ENCODE measurements at regions not wholly inside any gene's neighbourhood (a gene's known extent, or its start where the extent isn't known, plus 50 kb on each side); places are given as distances from the start of the nearest gene placed in this dataset.
"Not testable (repeated sequence)": the region's sequence is repeated elsewhere in the genome, so short reads cannot be mapped to it uniquely, and the experiment has no call there.

DNA sequence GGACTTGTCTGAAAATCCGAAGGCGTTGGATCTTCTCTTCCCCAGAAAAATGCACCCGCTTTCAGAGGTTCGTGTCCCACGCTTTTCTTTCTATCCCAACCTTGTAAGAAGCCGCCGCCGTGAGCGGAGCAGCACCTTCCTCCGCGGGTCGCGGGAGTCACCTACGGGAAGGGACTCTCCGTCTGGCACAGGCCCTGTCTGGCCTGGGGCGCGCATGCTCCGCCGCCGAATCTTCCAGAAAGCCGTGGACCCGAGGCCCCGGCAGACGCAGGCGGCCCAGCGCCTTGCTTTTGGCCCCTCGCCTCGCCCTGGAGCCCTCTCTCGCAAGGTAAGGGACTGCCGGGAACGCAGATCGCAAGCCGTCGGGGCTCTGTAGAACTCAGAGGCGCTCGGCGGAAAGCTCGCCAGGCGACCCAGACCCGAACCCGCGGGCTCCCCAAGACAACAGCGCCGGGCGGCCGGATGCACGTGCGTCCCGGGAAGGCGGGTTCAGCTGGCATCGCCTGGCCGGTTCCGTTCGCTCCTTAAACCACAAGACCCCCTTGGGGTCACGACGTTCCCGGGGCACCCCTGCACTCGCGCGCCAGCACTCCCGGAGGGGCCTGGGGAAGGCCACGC lies 4055.2 kb upstream of the TPTE start:
- not testable (repeated sequence) for H2BK120ac ChIP-seq (ENCODE audit: low read depth, low read length, poor library complexity, severe bottlenecking); H3K27ac ChIP-seq (ENCODE audit: insufficient read length, low read depth, low read length); H4K91ac ChIP-seq (ENCODE audit: insufficient read length, low read depth, low read length); H3K14ac ChIP-seq (ENCODE audit: insufficient read depth, low read length); H3K27ac Mint-ChIP-seq; H3K4me1 ChIP-seq (ENCODE audit: insufficient read depth, low read length); H3K23ac ChIP-seq (ENCODE audit: insufficient read length, low read depth, low read length); H3K27me3 Mint-ChIP-seq (ENCODE audit: low read depth); H4K20me1 ChIP-seq (ENCODE audit: control insufficient read depth, insufficient read depth, insufficient read length); H3K23me2 ChIP-seq (ENCODE audit: insufficient read length, low read depth, low read length, poor library complexity, severe bottlenecking); H4K5ac ChIP-seq (ENCODE audit: insufficient read length, low read depth, low read length); H3K9me3 ChIP-seq (ENCODE audit: control insufficient read depth, low read depth, low read length); H3K18ac ChIP-seq (ENCODE audit: insufficient read length, low read depth, low read length); H3K4me1 Mint-ChIP-seq; H3K79me2 ChIP-seq (ENCODE audit: insufficient read depth, low read length); H2BK15ac ChIP-seq (ENCODE audit: low read depth, low read length); H3K27me3 ChIP-seq (ENCODE audit: insufficient read depth, low read length); H3K4ac ChIP-seq (ENCODE audit: low read depth, low read length); H2AK5ac ChIP-seq (ENCODE audit: insufficient read length, low read length); H3K36me3 Mint-ChIP-seq (ENCODE audit: insufficient read depth in 1 of 3, low read depth in 3 of 3); H3K9ac ChIP-seq (ENCODE audit: extremely low read depth, insufficient read length, low read length); H2BK12ac ChIP-seq (ENCODE audit: insufficient read length, low read depth, low read length); DNase-seq; H3K56ac ChIP-seq (ENCODE audit: insufficient read length, low read depth, low read length); H3K4me2 ChIP-seq (ENCODE audit: insufficient read depth, insufficient read length, low read length); H4K8ac ChIP-seq (replicated peaks; ENCODE audit: insufficient read length, low read depth, low read length); H3K4me3 Mint-ChIP-seq; H3K79me1 ChIP-seq (ENCODE audit: insufficient read depth, low read depth, low read length, poor library complexity, severe bottlenecking); H3T11ph ChIP-seq (ENCODE audit: low read length); H2AFZ ChIP-seq (ENCODE audit: low read length); H2BK20ac ChIP-seq (ENCODE audit: low read depth, low read length, poor library complexity, severe bottlenecking); H2BK5ac ChIP-seq (ENCODE audit: insufficient read length, low read length); H3K9me3 Mint-ChIP-seq
- no CpG with 5 or more reads among the region's 62 CpGs for WGBS (ENCODE audit: extremely low coverage, insufficient read length, low lambda C conversion rate)

- not testable (repeated sequence) for H3K23me2 ChIP-seq (ENCODE audit: insufficient read length, low read depth, low read length, poor library complexity, severe bottlenecking); H3K27ac ChIP-seq (ENCODE audit: insufficient read length, low read depth, low read length); H3K23ac ChIP-seq (ENCODE audit: insufficient read length, low read depth, low read length); H2AK5ac ChIP-seq (ENCODE audit: insufficient read length, low read length); H4K5ac ChIP-seq (ENCODE audit: insufficient read length, low read depth, low read length); H3K18ac ChIP-seq (ENCODE audit: insufficient read length, low read depth, low read length); H3T11ph ChIP-seq (ENCODE audit: low read length); H4K91ac ChIP-seq (ENCODE audit: insufficient read length, low read depth, low read length); H2BK120ac ChIP-seq (ENCODE audit: low read depth, low read length, poor library complexity, severe bottlenecking); H3K14ac ChIP-seq (ENCODE audit: insufficient read depth, low read length); H2BK15ac ChIP-seq (ENCODE audit: low read depth, low read length); H4K8ac ChIP-seq (replicated peaks; ENCODE audit: insufficient read length, low read depth, low read length); H3K79me2 ChIP-seq (ENCODE audit: insufficient read depth, low read length); H3K4me1 Mint-ChIP-seq; H3K79me1 ChIP-seq (ENCODE audit: insufficient read depth, low read depth, low read length, poor library complexity, severe bottlenecking); H2BK20ac ChIP-seq (ENCODE audit: low read depth, low read length, poor library complexity, severe bottlenecking); H3K27me3 Mint-ChIP-seq (ENCODE audit: low read depth); H3K27me3 ChIP-seq (ENCODE audit: insufficient read depth, low read length); H3K4me2 ChIP-seq (ENCODE audit: insufficient read depth, insufficient read length, low read length); H3K4ac ChIP-seq (ENCODE audit: low read depth, low read length); H3K56ac ChIP-seq (ENCODE audit: insufficient read length, low read depth, low read length); H2BK12ac ChIP-seq (ENCODE audit: insufficient read length, low read depth, low read length); H3K9me3 Mint-ChIP-seq; H3K9ac ChIP-seq (ENCODE audit: extremely low read depth, insufficient read length, low read length); DNase-seq; H3K27ac Mint-ChIP-seq; H3K9me3 ChIP-seq (ENCODE audit: control insufficient read depth, low read depth, low read length); H3K4me1 ChIP-seq (ENCODE audit: insufficient read depth, low read length); H2BK5ac ChIP-seq (ENCODE audit: insufficient read length, low read length); H3K36me3 Mint-ChIP-seq (ENCODE audit: insufficient read depth in 1 of 3, low read depth in 3 of 3); H4K20me1 ChIP-seq (ENCODE audit: control insufficient read depth, insufficient read depth, insufficient read length); H2AFZ ChIP-seq (ENCODE audit: low read length); H3K4me3 Mint-ChIP-seq
- no CpG with 5 or more reads among the region's 33 CpGs for WGBS (ENCODE audit: extremely low coverage, insufficient read length, low lambda C conversion rate)
These were observed 4054.7 kb upstream of the TPTE start for GRCh38 chr21:6466707-6467106.
